Loucy (cell line): ENCODE measurements at regions not wholly inside any gene's neighbourhood (a gene's known extent, or its start where the extent isn't known, plus 50 kb on each side); places are given as distances from the start of the nearest gene placed in this dataset.

Experiments used
- H2AFZ ChIP-seq: fragments of 200-600 bp; sonication (generic); 2 replicates; pipeline ENCODE4 v1.6.0; 2016; ENCODE audit warnings: antibody characterized with exemption, mild to moderate bottlenecking, low read length, moderate library complexity
- H3F3A ChIP-seq: fragments of 200-600 bp; 2 replicates; pipeline ENCODE4 v1.6.0; 2016; ENCODE audit warnings: antibody characterized with exemption, low read depth, mild to moderate bottlenecking
- H3K27me3 ChIP-seq: fragments of 200-600 bp; sonication (generic); 2 replicates; pipeline ENCODE4 v1.6.1; 2014; ENCODE audit warnings: low read length, mild to moderate bottlenecking; ENCODE audit not compliant: insufficient read depth, poor library complexity, severe bottlenecking
- H3K36me3 ChIP-seq: fragments of 200-600 bp; sonication (generic); 2 replicates; pipeline ENCODE4 v1.6.1; 2016; ENCODE audit warnings: low read length; ENCODE audit not compliant: insufficient read depth
- H3K4me1 ChIP-seq: fragments of 200-600 bp; sonication (generic); 2 replicates; pipeline ENCODE4 v1.5.1; 2014; ENCODE audit warnings: low read length, mild to moderate bottlenecking; ENCODE audit not compliant: insufficient read depth, poor library complexity, severe bottlenecking
- H3K4me2 ChIP-seq: fragments of 200-600 bp; sonication (generic); 2 replicates; pipeline ENCODE4 v1.6.0; 2014; ENCODE audit warnings: antibody characterized with exemption, low read length, low read depth, mild to moderate bottlenecking; ENCODE audit not compliant: poor library complexity, severe bottlenecking
- H3K4me3 ChIP-seq: fragments of 200-600 bp; sonication (generic); 2 replicates; pipeline ENCODE4 v1.5.1; 2014; ENCODE audit warnings: low read length, mild to moderate bottlenecking, mixed read lengths; ENCODE audit not compliant: poor library complexity, severe bottlenecking
- H3K79me2 ChIP-seq: fragments of 200-600 bp; sonication (generic); 2 replicates; pipeline ENCODE4 v1.6.1; 2014; ENCODE audit warnings: low read length; ENCODE audit not compliant: insufficient read depth
- H3K9ac ChIP-seq: fragments of 200-600 bp; sonication (generic); 2 replicates; pipeline ENCODE4 v1.6.0; 2014; ENCODE audit warnings: mild to moderate bottlenecking, low read depth, low read length, moderate library complexity; ENCODE audit not compliant: poor library complexity, severe bottlenecking
- H3K9me2 ChIP-seq: fragments of 200-600 bp; sonication (generic); replicated peaks from 2 replicates; pipeline ENCODE4 v1.6.1; 2016; ENCODE audit warnings: low read depth, low read length, mixed read lengths
- H3K9me3 ChIP-seq: fragments of 200-600 bp; sonication (generic); 2 replicates; pipeline ENCODE4 v1.6.1; 2014; ENCODE audit warnings: mild to moderate bottlenecking, antibody characterized with exemption, low read length, low read depth; ENCODE audit not compliant: insufficient read depth
- H4K20me1 ChIP-seq: fragments of 200-600 bp; sonication (generic); 2 replicates; pipeline ENCODE4 v1.6.0; 2014; ENCODE audit warnings: antibody characterized with exemption, low read length, mild to moderate bottlenecking; ENCODE audit not compliant: insufficient read depth, poor library complexity, severe bottlenecking
- EZH2phosphoT487 ChIP-seq: fragments of 200-600 bp; IDR thresholded peaks from 2 replicates; pipeline ENCODE4 v1.6.1; 2018; ENCODE audit warnings: antibody characterized with exemption, mild to moderate bottlenecking, moderate library complexity, borderline replicate concordance
- TF ChIP-seq, protein P1 (sequence below): fragments of 200-600 bp; sonication (generic); conservative IDR thresholded peaks from 2 replicates; pipeline ENCODE4 v1.5.1; 2014; ENCODE audit warnings: mild to moderate bottlenecking, antibody characterized with exemption, low read length

DNA sequence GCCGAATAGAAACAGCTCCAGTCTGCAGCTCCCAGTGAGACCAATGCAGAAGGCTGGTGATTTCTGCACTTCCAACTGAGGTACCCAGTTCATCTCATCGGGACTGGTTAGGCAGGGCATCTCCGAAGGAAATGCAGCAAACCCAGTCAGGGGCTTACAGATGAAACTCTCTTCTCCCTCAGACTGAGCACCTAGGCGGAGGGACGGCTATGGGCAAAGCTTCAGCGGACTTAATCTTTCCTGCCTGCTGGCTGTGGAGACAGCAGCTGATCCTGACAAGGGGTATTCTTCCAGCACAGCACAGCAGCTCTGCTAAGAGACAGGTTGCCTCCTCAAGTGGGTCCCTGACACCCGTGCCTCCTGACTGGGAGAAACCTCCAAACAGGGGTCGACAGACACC, 330.9 kb downstream of the DNAH5 start:
- H4K20me1 ChIP-seq, result no peaks in the 10 kb centered on the region
- no peaks in the 10 kb centered on the region for H3K4me1 ChIP-seq
- H3K79me2 ChIP-seq, result no peaks in the 10 kb centered on the region
- no peaks in the 10 kb centered on the region for H3K36me3 ChIP-seq
- no peaks in the 10 kb centered on the region for H3F3A ChIP-seq
- H3K9me3 ChIP-seq, result 0 out of 2 replicates have a peak, but pooled peaks cover 3% of the 10 kb centered on the region
- H3K4me2 ChIP-seq, result no peak overlapping the region
- no peak overlapping the region for H2AFZ ChIP-seq
- no peak overlapping the region for H3K9ac ChIP-seq
- TF ChIP-seq EZH2phosphoT487, result no peak
- TF ChIP-seq, protein P1, sequence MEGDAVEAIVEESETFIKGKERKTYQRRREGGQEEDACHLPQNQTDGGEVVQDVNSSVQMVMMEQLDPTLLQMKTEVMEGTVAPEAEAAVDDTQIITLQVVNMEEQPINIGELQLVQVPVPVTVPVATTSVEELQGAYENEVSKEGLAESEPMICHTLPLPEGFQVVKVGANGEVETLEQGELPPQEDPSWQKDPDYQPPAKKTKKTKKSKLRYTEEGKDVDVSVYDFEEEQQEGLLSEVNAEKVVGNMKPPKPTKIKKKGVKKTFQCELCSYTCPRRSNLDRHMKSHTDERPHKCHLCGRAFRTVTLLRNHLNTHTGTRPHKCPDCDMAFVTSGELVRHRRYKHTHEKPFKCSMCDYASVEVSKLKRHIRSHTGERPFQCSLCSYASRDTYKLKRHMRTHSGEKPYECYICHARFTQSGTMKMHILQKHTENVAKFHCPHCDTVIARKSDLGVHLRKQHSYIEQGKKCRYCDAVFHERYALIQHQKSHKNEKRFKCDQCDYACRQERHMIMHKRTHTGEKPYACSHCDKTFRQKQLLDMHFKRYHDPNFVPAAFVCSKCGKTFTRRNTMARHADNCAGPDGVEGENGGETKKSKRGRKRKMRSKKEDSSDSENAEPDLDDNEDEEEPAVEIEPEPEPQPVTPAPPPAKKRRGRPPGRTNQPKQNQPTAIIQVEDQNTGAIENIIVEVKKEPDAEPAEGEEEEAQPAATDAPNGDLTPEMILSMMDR, result no peak
- no peaks in the 10 kb centered on the region for H3K27me3 ChIP-seq
- no peak overlapping the region for H3K4me3 ChIP-seq
- no peaks in the 10 kb centered on the region for H3K9me2 ChIP-seq

DNA sequence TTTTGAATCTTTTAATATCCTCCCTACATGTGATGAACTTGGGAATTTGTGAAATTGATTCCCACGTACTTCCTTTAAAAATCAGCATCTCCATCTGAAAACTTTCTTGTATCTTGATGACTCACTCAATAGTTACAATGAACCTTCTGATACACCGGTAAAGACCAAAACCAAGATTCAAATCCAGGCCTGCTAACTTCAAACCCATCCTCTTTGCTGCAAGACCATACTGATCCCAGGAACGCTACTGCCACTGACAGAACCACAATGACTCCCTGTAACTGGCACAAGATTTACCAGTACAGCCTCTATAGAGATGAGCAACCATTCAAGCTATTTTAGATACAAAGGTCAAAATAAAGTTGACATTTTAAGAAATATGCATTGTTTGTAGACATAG, 332.9 kb downstream of the DNAH5 start:
- no peak overlapping the region for H3K9ac ChIP-seq
- no peaks in the 10 kb centered on the region for H3K9me2 ChIP-seq
- H3K79me2 ChIP-seq, result no peaks in the 10 kb centered on the region
- H4K20me1 ChIP-seq, result no peaks in the 10 kb centered on the region
- no peaks in the 10 kb centered on the region for H3F3A ChIP-seq
- no peaks in the 10 kb centered on the region for H3K36me3 ChIP-seq
- 0 out of 2 replicates have a peak, but pooled peaks cover 3% of the 10 kb centered on the region for H3K9me3 ChIP-seq
- no peaks in the 10 kb centered on the region for H3K4me1 ChIP-seq
- no peak for TF ChIP-seq EZH2phosphoT487
- TF ChIP-seq, protein P1, result no peak
- no peaks in the 10 kb centered on the region for H3K27me3 ChIP-seq
- H2AFZ ChIP-seq, result no peak overlapping the region
- no peak overlapping the region for H3K4me3 ChIP-seq
- no peak overlapping the region for H3K4me2 ChIP-seq

DNA sequence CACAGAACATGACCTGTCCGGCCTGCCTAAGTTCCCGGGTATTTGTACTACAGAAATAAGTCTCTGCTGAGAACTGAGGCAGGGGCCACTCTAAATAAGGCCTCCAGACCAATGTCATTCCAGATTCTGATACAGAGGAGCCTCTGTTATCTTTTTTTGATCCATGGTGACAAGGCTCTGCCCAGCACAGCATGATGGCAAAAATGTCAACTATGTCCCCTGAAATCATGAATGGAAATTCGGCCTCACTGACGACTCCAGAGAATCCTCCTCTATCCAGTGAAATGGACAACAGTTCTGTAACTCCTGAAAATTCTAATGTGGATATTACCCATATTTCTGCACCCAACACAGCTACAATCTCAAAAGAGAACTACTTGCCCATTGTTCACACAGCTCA, 335.0 kb downstream of the DNAH5 start:
- TF ChIP-seq EZH2phosphoT487, result no peak
- Histone ChIP-seq H3K9me3 (0 out of 2 replicates have a peak, but pooled peaks cover 3% of the 10 kb centered on the region), H3K9ac (no peak overlapping the region), H3K4me1 (no peaks in the 10 kb centered on the region), H3K27me3 (no peaks in the 10 kb centered on the region), H3K9me2 (no peaks in the 10 kb centered on the region), H4K20me1 (no peaks in the 10 kb centered on the region), H3K36me3 (no peaks in the 10 kb centered on the region), H3K4me3 (no peak overlapping the region), H3K4me2 (no peak overlapping the region), H3K79me2 (no peaks in the 10 kb centered on the region), H2AFZ (no peak overlapping the region), H3F3A (no peaks in the 10 kb centered on the region)

DNA sequence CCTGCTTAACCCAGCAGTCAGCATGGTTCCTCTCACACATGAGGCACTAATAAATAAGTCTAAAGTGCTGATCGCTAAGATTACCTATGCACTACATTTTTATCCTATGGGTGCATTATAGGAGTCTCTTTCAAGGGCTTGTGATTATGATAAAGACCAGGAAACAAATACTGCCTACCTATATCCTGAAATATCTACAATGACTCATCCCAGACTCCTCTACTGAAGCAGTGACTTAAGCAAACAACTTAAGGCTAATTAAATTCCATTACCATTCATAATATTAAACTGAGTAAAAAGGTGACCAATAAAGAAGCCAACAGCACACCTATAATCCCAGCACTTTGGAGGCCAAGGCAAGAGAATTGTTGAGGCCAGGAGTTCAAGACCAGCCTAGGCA, 338.4 kb downstream of the DNAH5 start:
- Histone ChIP-seq H3K27me3 (no peaks in the 10 kb centered on the region), H3K4me1 (no peaks in the 10 kb centered on the region), H2AFZ (no peak overlapping the region), H3K4me3 (no peak overlapping the region), H3K9ac (no peak overlapping the region), H3K4me2 (no peak overlapping the region), H3K9me3 (no peaks in the 10 kb centered on the region), H3K36me3 (no peaks in the 10 kb centered on the region), H4K20me1 (no peaks in the 10 kb centered on the region), H3K79me2 (no peaks in the 10 kb centered on the region), H3F3A (no peaks in the 10 kb centered on the region), H3K9me2 (no peaks in the 10 kb centered on the region)
- TF ChIP-seq, protein P1, result no peak
- no peak for TF ChIP-seq EZH2phosphoT487
